ENCODE measurements at regions not wholly inside any gene's neighbourhood (a gene's known extent, or its start where the extent isn't known, plus 50 kb on each side); places are given as distances from the start of the nearest gene placed in this dataset.

DNA sequence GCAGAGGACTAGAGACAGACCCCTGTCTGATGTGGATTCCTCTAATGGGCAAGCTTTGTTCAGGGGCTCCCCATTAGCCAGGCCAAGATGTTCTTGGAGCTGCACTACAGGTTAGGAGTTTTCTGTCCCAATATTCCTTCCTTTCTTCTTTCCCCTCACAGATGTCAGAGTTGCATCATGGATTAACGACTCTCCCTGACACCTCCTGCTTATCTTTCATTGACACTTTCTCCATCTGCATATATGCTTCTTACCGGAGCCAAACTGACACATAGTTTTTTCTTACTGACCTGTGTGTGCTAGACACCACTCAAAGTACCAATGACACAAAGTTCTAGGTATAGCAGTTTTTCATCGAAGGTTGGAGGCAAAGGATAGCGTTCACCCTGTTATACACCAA is 228.6 kb upstream of the HCCS start:
- H3K27me3 ChIP-seq (ENCODE audit: control insufficient read depth, insufficient read depth, low read length): no peaks in the 10 kb centered on the region
- no peak for DNase-seq (ENCODE audit: low read depth)
- no peak overlapping the region for H3K4me3 ChIP-seq (ENCODE audit: low read depth, low read length)
- CTCF ChIA-PET: no interaction called here
- no peaks in the 10 kb centered on the region for H3K36me3 ChIP-seq (ENCODE audit: control insufficient read depth, insufficient read depth, low read length)
- TF ChIP-seq, protein P1, sequence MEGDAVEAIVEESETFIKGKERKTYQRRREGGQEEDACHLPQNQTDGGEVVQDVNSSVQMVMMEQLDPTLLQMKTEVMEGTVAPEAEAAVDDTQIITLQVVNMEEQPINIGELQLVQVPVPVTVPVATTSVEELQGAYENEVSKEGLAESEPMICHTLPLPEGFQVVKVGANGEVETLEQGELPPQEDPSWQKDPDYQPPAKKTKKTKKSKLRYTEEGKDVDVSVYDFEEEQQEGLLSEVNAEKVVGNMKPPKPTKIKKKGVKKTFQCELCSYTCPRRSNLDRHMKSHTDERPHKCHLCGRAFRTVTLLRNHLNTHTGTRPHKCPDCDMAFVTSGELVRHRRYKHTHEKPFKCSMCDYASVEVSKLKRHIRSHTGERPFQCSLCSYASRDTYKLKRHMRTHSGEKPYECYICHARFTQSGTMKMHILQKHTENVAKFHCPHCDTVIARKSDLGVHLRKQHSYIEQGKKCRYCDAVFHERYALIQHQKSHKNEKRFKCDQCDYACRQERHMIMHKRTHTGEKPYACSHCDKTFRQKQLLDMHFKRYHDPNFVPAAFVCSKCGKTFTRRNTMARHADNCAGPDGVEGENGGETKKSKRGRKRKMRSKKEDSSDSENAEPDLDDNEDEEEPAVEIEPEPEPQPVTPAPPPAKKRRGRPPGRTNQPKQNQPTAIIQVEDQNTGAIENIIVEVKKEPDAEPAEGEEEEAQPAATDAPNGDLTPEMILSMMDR (IDR thresholded peaks at IDR 0.05; ENCODE audit: insufficient read depth, low read depth, low read length): no peak
- POLR2A ChIA-PET: no interaction called here

DNA sequence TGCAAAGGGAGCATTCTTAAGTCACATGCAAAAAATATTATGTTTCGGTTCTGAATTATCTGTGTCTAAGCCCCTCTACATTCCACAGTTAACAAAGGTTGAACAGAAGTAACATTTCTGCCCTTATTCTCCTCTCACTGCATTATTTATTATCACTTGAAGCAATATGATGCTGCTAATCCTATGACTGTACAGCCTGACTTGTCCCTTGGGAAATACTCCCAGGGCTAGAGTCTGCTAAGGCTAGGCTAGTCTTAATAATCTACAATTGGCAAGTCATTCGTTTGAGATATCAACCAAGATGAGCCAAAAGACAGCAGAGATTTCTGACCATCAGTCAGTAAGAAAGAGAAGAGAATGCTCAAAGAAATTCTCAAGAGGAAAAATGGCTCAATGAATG is 226.9 kb upstream of the HCCS start:
- CTCF ChIA-PET: no interaction called here
- POLR2A ChIA-PET: interaction anchor here (0.6 kb wide), 1 partner anchor 383 kb away, joined by 5 read pairs; no protein-coding TSS in a partner anchor

DNA sequence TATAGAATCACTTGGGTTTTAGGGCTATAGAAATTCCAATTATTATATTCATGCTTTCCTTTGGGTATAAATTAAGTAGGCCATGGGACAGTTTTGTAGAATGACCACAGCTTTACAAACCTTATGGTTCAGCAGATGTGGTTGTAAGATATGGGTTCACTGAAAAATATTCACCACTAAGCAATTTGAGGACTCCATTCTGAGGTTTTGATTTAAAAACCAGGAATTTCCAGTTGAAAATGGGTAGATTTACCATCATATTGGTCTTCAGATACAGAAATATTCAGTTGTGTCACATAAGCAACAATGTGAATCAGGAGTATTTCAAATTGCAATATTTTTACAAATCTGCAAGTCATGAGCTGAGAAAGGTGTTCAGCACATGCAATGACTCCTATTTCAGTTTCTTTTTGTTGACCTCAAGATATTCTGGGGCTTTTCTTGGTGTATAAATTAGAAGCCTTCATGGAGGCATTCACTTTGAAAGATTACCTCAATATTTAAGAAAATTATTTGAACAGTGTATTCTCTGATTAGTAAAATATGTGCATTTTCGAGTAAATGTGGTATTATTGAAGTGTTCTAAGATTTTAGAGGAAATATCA is 218.4 kb upstream of the HCCS start:
- DNase-seq (ENCODE audit: low read depth): peak; percentile 21
- H3K27me3 ChIP-seq (ENCODE audit: control insufficient read depth, insufficient read depth, low read length): no peaks in the 10 kb centered on the region
- no peak overlapping the region for H3K4me3 ChIP-seq (ENCODE audit: low read depth, low read length)
- ChIA-PET POLR2A (no interaction called here), CTCF (no interaction called here)
- TF ChIP-seq, protein P1 (IDR thresholded peaks at IDR 0.05; ENCODE audit: insufficient read depth, low read depth, low read length): no peak
- H3K36me3 ChIP-seq (ENCODE audit: control insufficient read depth, insufficient read depth, low read length): no peaks in the 10 kb centered on the region

More for the DNA sequence above, 226.9 kb upstream of the HCCS start:
- no peaks in the 10 kb centered on the region for H3K27me3 ChIP-seq (ENCODE audit: control insufficient read depth, insufficient read depth, low read length)
- no peak for DNase-seq (ENCODE audit: low read depth)
- no peak overlapping the region for H3K4me3 ChIP-seq (ENCODE audit: low read depth, low read length)
- TF ChIP-seq, protein P1 (IDR thresholded peaks at IDR 0.05; ENCODE audit: insufficient read depth, low read depth, low read length): no peak
- no peaks in the 10 kb centered on the region for H3K36me3 ChIP-seq (ENCODE audit: control insufficient read depth, insufficient read depth, low read length)

DNA sequence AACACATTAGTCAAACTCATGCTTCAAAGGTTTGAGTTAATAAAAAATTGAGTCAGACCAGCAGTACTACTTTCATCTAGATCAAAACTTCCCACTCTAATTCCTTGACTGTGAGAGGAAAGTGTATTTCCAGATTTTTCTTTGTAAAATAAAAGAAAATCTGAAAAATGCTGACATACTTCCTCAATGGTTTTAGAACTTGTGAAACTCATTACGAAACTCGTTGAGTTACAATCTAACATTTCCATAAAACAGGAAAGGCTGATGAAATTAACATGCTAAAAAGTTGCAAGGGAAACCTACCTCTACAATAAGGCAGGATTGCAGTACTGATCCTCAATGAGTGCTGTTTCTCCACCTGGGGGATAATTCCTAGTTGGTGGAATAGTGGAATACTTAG is 217.8 kb upstream of the HCCS start:
- Histone ChIP-seq H3K4me3 (ENCODE audit: low read depth, low read length) (no peak overlapping the region), H3K27me3 (ENCODE audit: control insufficient read depth, insufficient read depth, low read length) (no peaks in the 10 kb centered on the region), H3K36me3 (ENCODE audit: control insufficient read depth, insufficient read depth, low read length) (no peaks in the 10 kb centered on the region)
- ChIA-PET POLR2A (no interaction called here), CTCF (no interaction called here)
- DNase-seq (ENCODE audit: low read depth): no peak
- TF ChIP-seq, protein P1 (IDR thresholded peaks at IDR 0.05; ENCODE audit: insufficient read depth, low read depth, low read length): no peak

DNA sequence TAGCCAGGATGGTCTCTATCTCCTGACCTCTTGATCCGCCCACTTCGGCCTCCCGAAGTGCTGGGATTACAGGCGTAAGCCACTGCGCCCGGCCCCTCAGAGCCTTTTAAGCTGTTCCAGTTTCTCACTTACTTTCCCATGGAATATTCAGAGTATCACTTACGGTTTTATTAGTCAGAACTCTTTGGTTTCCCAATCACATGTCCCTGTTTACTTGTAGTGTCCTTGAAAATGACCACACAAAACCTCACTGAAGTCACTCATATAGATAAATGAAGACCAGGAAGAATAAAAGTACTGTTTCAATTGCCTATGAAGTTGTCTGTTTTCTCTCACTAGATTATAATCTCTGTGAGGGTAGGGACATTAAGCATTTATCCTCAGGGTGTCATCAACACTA is 217.2 kb upstream of the HCCS start:
- no peak for DNase-seq (ENCODE audit: low read depth)
- CTCF ChIA-PET: no interaction called here
- POLR2A ChIA-PET: no interaction called here
- Histone ChIP-seq H3K27me3 (ENCODE audit: control insufficient read depth, insufficient read depth, low read length) (no peaks in the 10 kb centered on the region), H3K4me3 (ENCODE audit: low read depth, low read length) (no peak overlapping the region), H3K36me3 (ENCODE audit: control insufficient read depth, insufficient read depth, low read length) (no peaks in the 10 kb centered on the region)
- TF ChIP-seq, protein P1 (IDR thresholded peaks at IDR 0.05; ENCODE audit: insufficient read depth, low read depth, low read length): no peak
